Lower leg skin (tissue), 4 donors: ENCODE measurements at regions not wholly inside any gene's neighbourhood (a gene's known extent, or its start where the extent isn't known, plus 50 kb on each side); places are given as distances from the start of the nearest gene placed in this dataset.

Experiments
- DNase-seq, 2 donors: peaks; one replicate each; pipeline ENCODE4 v3.0.0-alpha.2; 2019; ENCODE audit warnings: low spot score in 2 of 2
- H3K4me3 ChIP-seq: fragments of 200-600 bp; sonication (generic); 2 replicates; pipeline ENCODE4 v1.5.1; 2017; ENCODE audit warnings: mild to moderate bottlenecking, low read depth; ENCODE audit not compliant: poor library complexity, severe bottlenecking
- POLR2A ChIP-seq, 2 donors: fragments of 450-650 bp; IDR thresholded peaks; one replicate each; pipeline ENCODE4 v1.6.1; 2016 to 2017; ENCODE audit warnings: antibody characterized with exemption in 2 of 2, mild to moderate bottlenecking in 1 of 2, moderate library complexity in 1 of 2
- WGBS, 2 donors: methylation state at CpG; one replicate each; pipeline ENCODE4 v1.1.5; 2018; 5-methylcytosine and 5-hydroxymethylcytosine counted together
- intact Hi-C: fragments of 100-400 bp; cut with DNase I; formaldehyde crosslinking; loops from one replicate; pipeline ENCODE4 v1.15.0; 2023; ENCODE audit warnings: low total_unique reads
- TF ChIP-seq, protein P1 (sequence below), 3 donors: fragments of 450-650 bp; IDR thresholded peaks; one replicate each; pipeline ENCODE4 v1.5.1; 2016; ENCODE audit warnings: antibody characterized with exemption in 3 of 3, mild to moderate bottlenecking in 3 of 3, moderate library complexity in 2 of 3

DNA sequence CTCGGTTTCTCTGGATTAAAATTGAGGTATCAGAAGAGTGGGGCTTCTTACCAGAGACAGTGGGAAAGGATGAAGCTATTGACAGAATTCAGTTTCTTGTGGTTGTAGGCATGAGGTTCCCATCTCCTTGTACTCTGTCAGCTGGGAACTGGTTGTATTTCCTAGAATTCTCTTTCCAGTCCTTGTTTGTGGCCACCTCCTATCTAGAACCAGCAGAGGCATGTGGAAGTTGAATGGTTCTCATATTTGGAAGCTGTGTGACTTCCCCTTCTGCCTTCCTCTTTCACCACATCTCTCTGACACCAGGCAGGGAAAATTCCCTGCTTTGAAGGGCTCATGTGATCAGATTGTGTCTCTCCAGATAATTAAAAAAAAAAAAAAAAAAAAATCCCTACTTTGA lies 457.7 kb upstream of the ADAMTS5 start:
- intact Hi-C loops, result no loop called here
- WGBS, 2 donors, result 85 to 91% methylated on average over 1 of the region's 1 CpG
- no peak for DNase-seq
- TF ChIP-seq, protein P1, sequence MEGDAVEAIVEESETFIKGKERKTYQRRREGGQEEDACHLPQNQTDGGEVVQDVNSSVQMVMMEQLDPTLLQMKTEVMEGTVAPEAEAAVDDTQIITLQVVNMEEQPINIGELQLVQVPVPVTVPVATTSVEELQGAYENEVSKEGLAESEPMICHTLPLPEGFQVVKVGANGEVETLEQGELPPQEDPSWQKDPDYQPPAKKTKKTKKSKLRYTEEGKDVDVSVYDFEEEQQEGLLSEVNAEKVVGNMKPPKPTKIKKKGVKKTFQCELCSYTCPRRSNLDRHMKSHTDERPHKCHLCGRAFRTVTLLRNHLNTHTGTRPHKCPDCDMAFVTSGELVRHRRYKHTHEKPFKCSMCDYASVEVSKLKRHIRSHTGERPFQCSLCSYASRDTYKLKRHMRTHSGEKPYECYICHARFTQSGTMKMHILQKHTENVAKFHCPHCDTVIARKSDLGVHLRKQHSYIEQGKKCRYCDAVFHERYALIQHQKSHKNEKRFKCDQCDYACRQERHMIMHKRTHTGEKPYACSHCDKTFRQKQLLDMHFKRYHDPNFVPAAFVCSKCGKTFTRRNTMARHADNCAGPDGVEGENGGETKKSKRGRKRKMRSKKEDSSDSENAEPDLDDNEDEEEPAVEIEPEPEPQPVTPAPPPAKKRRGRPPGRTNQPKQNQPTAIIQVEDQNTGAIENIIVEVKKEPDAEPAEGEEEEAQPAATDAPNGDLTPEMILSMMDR (IDR thresholded peaks at IDR 0.05), result no peak
- no peak for TF ChIP-seq POLR2A (IDR thresholded peaks at IDR 0.05)
- no peak overlapping the region for H3K4me3 ChIP-seq

DNA sequence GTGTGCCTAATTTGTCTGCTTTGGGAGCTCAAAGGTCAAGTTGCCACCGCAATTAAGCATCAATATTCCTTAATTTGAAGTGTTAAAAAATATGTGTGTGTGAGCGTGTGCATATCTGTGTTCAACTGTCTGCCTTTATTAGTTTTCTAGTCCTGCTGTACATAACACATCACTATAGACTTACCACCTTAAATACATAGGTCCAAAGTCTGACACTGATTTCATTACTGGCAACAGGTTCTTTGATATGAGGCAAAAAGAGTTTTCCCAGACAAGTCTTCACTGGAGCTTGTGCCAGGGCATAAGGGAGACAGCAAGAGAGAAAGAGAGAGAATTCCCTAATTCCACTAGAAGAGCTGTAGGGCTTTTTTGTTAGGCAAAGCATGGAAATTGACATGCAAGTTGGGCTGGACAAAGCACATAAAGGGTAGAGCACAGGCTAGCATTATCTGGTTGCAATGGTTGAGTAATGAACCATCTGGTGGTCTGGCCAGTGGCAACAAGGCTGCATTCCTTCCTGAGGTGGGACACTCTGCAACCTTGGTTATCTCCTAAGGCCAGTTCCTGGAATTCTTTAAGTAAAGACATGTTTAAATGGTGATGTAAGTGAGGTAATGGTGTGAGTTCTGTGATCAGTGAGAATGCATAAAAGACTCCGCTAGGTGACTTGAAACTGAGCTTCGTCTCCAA lies 457.2 kb upstream of the ADAMTS5 start:
- intact Hi-C loops, result no loop called here
- no peak overlapping the region for H3K4me3 ChIP-seq
- 90 to 93% methylated on average over 4 of the region's 4 CpGs for WGBS, 2 donors
- TF ChIP-seq, protein P1 (IDR thresholded peaks at IDR 0.05), result no peak
- TF ChIP-seq POLR2A (IDR thresholded peaks at IDR 0.05), result no peak
- no peak for DNase-seq

DNA sequence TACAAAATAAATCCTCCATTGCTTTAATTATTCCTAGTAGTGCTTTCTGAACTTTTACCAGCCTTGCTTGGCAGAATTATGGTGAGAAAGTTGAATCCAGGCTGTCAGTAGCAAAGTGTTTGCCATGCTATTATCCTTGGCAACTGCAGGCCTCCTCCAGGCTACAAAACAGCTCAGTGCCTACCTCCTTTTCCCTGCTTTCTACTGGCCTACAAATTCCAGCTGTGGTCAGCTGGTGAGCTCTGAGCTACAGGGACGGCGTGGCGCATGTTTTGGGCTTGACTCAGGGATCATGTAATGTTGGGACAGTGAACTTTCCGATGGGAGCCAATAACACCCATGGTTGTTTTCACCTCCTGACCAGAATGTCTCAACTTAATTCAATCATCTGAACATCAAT lies 456.1 kb upstream of the ADAMTS5 start:
- no peak for TF ChIP-seq POLR2A (IDR thresholded peaks at IDR 0.05)
- TF ChIP-seq, protein P1 (IDR thresholded peaks at IDR 0.05), result no peak
- WGBS, 2 donors, result 45 to 68% methylated on average over 4 of the region's 4 CpGs
- peak; percentile 67 to 93 for DNase-seq
- no peak overlapping the region for H3K4me3 ChIP-seq
- intact Hi-C loops, result no loop called here

DNA sequence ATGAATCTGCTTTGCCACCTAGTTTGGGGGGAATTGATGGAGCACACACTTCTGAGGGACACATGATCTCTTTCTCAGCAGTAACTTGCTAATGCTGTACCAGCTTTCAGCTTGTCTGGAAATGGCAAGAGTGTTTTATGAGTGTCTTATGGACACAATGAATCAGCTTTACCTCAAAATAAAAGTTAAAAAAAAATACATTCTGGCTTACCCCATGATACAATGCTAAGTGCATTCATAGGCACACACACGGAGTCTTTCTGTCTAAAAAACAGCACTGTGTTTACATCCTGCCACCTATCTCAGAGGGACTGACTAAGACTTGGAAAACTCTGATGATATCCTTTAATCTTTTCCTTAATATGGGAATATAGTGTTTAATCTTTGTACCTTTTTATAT lies 455.5 kb upstream of the ADAMTS5 start:
- DNase-seq, result no peak
- H3K4me3 ChIP-seq, result no peak overlapping the region
- 66 to 68% methylated on average over 1 of the region's 1 CpG for WGBS, 2 donors
- intact Hi-C loops, result no loop called here
- TF ChIP-seq, protein P1 (IDR thresholded peaks at IDR 0.05), result no peak
- TF ChIP-seq POLR2A (IDR thresholded peaks at IDR 0.05), result no peak

DNA sequence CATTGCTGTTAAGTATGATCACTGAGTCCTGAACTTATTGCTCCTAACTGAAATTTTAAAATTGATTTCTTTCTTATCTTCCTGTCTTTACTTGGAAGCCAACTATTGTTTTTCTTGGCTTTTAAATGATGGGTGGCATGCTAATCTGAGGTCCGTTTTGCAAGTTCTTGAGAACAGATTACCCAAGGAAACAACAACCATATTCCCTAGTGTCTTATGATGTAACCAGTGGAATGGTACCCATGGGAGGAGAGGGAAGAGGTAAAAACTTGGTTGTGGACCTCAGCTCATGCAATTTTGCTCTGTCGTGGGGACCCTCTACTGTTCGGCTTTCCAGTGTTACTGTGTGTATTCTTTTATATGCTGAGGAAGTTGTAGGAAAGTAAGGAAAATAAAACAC lies 454.8 kb upstream of the ADAMTS5 start:
- H3K4me3 ChIP-seq, result no peak overlapping the region
- intact Hi-C loops, result no loop called here
- 77 to 78% methylated on average over 3 of the region's 3 CpGs for WGBS, 2 donors
- TF ChIP-seq, protein P1 (IDR thresholded peaks at IDR 0.05), result no peak
- no peak for TF ChIP-seq POLR2A (IDR thresholded peaks at IDR 0.05)
- no peak for DNase-seq

DNA sequence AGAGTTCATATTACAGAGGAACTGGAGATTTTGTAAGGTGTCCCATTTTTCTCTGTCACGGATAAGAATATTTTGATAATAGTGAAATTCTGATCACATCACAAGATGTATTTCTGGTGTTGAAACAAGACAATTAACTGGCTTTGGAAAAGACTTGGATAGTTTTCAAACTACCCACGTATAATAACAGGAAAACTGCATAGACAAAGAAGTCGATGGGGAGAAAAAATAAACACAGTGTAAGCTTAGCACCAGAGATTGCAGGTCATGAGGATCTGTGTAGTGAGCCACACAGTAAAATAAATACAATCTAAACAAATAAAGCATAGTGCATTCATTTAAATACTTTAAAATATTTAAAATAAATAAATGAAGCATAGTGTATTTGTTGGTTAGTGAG lies 452.3 kb upstream of the ADAMTS5 start:
- TF ChIP-seq, protein P1 (IDR thresholded peaks at IDR 0.05), result no peak
- no peak for TF ChIP-seq POLR2A (IDR thresholded peaks at IDR 0.05)
- DNase-seq, result no peak
- WGBS, 2 donors, result 41 to 54% methylated on average over 3 of the region's 3 CpGs
- H3K4me3 ChIP-seq, result no peak overlapping the region
- intact Hi-C loops, result no loop called here
